ENCODE measurements at regions not wholly inside any gene's neighbourhood (a gene's known extent, or its start where the extent isn't known, plus 50 kb on each side); places are given as distances from the start of the nearest gene placed in this dataset.
"Not testable (repeated sequence)": the region's sequence is repeated elsewhere in the genome, so short reads cannot be mapped to it uniquely, and the experiment has no call there.

DNA sequence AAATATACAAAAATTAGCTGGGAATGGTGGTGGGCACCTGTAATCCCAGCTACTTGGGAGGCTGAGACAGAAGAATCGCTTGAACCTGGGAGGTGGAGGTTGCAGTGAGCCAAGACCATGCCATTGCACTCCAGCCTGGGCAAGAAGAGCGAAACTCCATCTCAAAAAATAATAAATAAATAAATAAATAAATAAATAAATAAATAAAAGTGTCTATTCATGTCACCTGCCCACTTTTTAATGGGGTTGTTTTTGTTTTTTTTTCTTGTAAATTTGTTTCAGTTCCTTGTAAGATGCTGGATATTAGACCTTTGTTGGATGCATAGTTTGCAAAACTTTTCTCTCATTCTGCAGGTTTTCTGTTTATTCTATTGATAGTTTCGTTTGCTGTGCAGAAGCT lies 71.9 kb upstream of the KCNAB1 start:
- DNase-seq (ENCODE audit: low spot score): not testable (repeated sequence)

- no peak for DNase-seq (ENCODE audit: low spot score)
Measured at GRCh38 chr3:156050918-156051317, 69.5 kb upstream of the KCNAB1 start.

DNA sequence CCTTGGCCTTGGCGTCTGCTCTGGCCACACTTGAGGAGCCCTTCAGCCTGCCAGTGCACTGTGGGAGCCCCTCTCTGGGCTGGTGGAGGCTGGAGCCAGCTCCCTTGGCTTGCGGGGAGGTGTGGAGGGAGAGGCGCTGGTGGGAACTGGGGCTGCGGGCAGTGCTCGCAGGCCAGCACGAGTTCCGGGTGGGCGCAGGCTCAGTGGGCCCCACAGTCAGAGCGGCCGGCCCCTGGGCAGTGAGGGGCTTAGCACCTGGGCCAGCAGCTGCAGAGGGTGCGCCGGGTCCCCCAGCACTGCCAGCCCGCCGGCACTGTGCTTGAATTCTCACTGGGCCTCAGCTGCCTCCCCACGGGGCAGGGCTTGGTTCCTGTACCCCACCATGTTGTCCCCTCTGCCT lies 68.7 kb upstream of the KCNAB1 start:
- DNase-seq (ENCODE audit: low spot score): no peak

GRCh38 chr3:156052115-156052514 lies 68.3 kb upstream of the KCNAB1 start:
- no peak for DNase-seq (ENCODE audit: low spot score)

- DNase-seq (ENCODE audit: low spot score): no peak
Measured at GRCh38 chr3:156059950-156060501, 60.4 kb upstream of the KCNAB1 start.

- not testable (repeated sequence) for DNase-seq (ENCODE audit: low spot score)
Measured at GRCh38 chr3:156068151-156068550, 52.2 kb upstream of the KCNAB1 start.

- no peak for DNase-seq (ENCODE audit: low spot score)
Measured at GRCh38 chr3:156070028-156070427, 50.4 kb upstream of the KCNAB1 start.
